Transverse colon (tissue), 4 donors: ENCODE measurements at regions not wholly inside any gene's neighbourhood (a gene's known extent, or its start where the extent isn't known, plus 50 kb on each side); places are given as distances from the start of the nearest gene placed in this dataset.
"Not testable (repeated sequence)": the region's sequence is repeated elsewhere in the genome, so short reads cannot be mapped to it uniquely, and the experiment has no call there.

ENCODE experiments used
- POLR2A ChIP-seq: fragments of 450-650 bp; IDR thresholded peaks from one replicate; pipeline ENCODE4 v1.6.1; 2016; ENCODE audit warnings: antibody characterized with exemption, mild to moderate bottlenecking, moderate library complexity
- POLR2AphosphoS5 ChIP-seq, 3 donors: sonication (generic); formaldehyde crosslinking; IDR thresholded peaks; one replicate each; pipeline ENCODE4 v1.6.1; 2016; ENCODE audit warnings: antibody characterized with exemption in 3 of 3
- TF ChIP-seq, protein P1 (sequence below), 5 experiments: fragments of 200-600 bp in 3 of 5; fragments of 450-650 bp in 2 of 5; sonication (generic) in 3 of 5; IDR thresholded peaks; 1 replicate in 2 of 5; 2 replicates in 3 of 5; pipeline ENCODE4 v1.5.1; 2016 to 2017; ENCODE audit warnings: antibody characterized with exemption in 5 of 5, inconsistent platforms in 3 of 5, mild to moderate bottlenecking in 2 of 5, moderate library complexity in 1 of 5

GRCh38 chr10:133764823-133765209 lies 138.2 kb upstream of the FRG2B start:
- TF ChIP-seq POLR2A; POLR2AphosphoS5 (IDR thresholded peaks at IDR 0.05): not testable (repeated sequence)
- TF ChIP-seq, protein P1, sequence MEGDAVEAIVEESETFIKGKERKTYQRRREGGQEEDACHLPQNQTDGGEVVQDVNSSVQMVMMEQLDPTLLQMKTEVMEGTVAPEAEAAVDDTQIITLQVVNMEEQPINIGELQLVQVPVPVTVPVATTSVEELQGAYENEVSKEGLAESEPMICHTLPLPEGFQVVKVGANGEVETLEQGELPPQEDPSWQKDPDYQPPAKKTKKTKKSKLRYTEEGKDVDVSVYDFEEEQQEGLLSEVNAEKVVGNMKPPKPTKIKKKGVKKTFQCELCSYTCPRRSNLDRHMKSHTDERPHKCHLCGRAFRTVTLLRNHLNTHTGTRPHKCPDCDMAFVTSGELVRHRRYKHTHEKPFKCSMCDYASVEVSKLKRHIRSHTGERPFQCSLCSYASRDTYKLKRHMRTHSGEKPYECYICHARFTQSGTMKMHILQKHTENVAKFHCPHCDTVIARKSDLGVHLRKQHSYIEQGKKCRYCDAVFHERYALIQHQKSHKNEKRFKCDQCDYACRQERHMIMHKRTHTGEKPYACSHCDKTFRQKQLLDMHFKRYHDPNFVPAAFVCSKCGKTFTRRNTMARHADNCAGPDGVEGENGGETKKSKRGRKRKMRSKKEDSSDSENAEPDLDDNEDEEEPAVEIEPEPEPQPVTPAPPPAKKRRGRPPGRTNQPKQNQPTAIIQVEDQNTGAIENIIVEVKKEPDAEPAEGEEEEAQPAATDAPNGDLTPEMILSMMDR (IDR thresholded peaks at IDR 0.05) = not testable (repeated sequence)
